ENCODE measurements at regions not wholly inside any gene's neighbourhood (a gene's known extent, or its start where the extent isn't known, plus 50 kb on each side); places are given as distances from the start of the nearest gene placed in this dataset.

GRCh38 chr3:193827040-193827669 lies 234.1 kb downstream of the OPA1 start:
- DNase-seq = no peak

- DNase-seq = no peak
Measured at GRCh38 chr3:193827871-193828270, 234.9 kb downstream of the OPA1 start.

DNA sequence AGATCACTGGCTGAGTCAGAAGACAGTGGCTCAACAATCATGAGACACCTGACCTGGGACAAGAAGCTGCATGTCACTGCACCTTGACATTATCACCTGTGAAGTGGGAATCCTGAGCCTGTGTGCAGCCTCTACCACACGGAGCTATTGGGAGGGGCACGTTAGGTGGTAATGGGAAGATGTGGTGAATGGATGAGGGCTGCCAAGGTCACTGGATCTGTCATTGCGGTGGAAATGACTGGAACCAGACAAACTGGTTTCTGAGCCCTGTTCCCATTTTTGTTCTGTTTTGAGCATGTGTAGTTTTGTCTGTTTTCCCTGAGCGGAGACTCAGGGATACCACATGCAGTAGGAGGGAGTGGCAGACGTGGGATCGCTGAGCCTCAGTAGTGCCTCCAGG lies 235.5 kb downstream of the OPA1 start:
- no peak for DNase-seq

DNA sequence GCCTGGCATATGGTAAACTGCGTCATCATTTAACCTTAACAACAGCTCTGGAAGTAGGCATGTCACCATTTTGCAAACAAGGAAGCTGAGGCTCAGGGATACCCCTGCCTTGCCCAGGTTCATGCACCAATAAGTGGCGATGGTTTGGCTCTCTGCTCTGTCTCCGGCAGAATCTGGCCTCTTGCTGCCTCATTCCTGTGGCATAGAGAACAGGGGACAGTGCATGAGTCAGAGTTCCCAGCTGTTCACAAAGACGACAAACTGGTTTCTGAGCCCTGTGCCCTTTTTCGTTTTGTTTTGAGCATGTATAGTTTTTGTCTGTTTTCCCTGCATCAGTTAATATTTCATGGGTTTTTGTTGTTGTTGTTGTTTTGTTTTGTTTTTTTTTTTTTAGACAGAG lies 236.8 kb downstream of the OPA1 start:
- no peak for DNase-seq

DNA sequence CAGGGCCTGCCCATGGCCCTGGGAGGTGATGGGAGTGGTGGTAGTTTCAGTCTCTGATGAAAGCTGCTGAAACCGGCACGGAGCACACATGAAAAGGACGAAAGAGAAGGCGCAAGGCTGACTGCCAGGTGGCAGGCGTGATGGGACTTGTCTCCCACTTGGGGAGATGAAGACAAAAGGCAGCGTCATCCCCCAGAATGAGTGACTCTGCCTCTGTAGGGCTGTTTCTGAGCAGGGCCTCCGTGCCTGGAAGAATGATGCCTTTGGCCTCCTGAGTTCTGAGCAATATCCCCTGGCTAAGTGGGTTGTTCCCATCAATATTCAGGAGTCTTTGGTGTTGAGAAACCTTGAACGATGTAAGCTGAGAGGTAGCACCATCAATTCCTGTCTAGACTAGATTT lies 237.8 kb downstream of the OPA1 start:
- peak in 13 of 56 donors; percentile 2 to 51 (median 21) for DNase-seq

DNA sequence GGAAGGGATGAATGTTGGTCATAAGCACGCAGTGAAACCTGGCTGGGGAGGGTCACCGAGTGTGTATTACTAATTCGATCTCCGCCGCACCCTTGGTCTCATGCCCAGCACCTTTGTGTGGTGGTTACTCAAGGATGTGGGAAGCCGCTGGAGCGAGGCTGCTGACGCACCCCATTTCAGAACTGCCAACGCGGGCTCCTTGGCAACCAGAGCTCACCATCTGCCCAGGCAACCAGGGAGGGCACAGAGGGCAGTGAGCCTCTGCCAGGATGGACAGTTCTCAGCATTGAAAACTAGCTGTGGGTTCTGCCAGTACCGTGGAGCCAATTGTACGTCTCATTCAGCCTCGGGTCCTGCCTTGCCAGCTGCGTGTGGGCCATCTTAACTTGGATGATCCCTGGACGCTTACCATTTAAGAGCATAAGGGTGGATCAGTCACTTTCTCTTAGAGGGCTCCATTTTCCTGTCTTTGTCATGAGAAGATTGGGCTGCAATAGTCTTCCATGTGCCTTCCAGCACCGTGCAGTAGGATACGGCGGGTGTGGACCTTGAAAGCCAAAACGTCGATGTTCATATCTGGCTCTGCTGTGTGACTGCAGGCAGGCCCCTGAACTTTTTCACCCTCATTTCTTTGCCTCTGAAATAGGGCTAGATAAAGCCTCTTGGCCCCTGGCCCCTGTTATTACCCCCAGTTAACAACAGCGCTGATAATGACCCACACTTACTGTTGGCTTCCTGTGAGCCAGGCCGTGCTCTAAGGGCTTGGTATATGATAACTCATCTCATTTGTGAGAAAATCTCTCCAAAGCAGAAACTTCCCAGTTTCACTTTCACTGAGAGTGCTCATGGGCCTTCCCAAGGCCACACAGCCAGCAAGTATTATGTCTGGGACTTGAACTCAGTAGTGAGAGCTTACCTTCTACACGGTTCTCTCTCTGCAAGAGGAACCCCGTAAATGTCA lies 238.8 kb downstream of the OPA1 start:
- peak in 41 of 56 donors; percentile 4 to 88 (median 52) for DNase-seq

DNA sequence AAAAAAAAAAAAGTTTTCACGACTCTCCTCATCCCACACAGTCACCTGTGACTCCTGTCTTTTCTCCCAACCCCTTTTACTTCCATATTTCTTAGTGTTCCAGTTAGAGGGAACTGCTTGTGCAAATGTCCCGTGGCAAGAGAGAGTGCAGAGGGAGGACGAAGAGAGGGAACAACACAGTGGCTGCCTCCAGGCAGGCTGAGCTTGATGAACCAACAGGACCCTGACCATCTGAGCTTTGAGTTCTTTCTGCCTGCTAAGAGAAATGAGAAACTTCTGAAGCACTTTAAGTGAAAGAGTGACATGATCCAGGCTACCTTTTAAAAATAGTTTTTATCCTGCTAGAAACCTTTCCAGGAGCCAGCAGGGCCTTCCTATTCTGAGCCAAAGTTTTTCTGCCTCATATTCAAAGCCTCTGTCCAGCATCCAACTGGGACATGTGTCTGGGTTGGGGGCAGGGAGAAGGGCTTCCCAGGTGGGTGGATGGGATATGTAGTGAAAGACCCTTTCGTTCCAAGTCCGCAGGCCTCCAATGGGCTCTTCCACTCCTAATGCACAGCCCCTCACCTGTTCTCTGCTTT lies 239.9 kb downstream of the OPA1 start:
- DNase-seq = no peak

DNA sequence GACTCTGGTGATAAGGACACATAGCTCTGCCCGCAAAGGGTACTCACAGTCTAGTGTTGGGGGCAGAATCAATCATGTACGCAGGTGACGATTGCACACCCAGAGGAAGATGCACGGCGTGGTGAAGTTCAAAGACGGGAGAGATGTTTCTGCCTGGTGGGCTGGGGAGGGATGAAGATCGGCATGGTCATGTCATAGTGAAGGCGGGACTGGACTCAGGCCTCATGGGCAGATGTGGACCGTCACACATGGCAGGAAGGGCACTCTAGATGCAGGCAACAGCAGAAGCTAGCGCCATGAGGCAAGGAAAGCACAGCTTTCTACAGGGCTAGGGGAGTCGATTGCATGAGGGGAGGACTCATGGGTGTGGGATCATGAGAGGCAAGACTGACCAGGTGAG lies 240.6 kb downstream of the OPA1 start:
- no peak for DNase-seq

GRCh38 chr3:193835414-193835813 lies 242.4 kb downstream of the OPA1 start:
- DNase-seq = no peak

GRCh38 chr3:193836511-193836910 lies 243.5 kb downstream of the OPA1 start:
- DNase-seq = no peak

GRCh38 chr3:193836918-193837317 lies 243.9 kb downstream of the OPA1 start:
- no peak for DNase-seq

DNA sequence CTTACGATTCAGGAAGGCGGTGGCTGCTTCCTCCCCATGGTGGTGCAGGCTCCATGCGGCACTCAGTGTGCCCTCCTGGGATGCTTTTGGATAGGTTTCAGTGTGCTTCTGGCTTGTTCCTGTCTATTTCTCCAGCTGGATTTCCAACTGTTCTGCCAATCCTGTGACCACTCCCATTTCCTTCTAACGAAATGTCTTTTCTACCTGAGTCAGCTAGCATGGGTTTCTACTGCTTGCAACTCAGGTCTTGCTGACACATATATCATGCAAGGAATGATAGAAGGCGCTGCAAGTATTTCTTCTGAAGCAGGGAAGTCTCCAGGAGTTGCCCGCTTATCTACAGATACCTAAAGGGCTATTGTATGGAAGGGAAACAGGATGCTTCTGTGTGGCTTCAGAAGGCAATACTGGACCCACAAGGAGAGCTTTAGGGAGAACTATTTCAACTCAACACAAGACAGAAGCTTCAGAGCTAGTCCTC lies 244.4 kb downstream of the OPA1 start:
- DNase-seq = no peak

GRCh38 chr3:193840111-193840641 lies 247.2 kb downstream of the OPA1 start:
- DNase-seq = no peak

DNA sequence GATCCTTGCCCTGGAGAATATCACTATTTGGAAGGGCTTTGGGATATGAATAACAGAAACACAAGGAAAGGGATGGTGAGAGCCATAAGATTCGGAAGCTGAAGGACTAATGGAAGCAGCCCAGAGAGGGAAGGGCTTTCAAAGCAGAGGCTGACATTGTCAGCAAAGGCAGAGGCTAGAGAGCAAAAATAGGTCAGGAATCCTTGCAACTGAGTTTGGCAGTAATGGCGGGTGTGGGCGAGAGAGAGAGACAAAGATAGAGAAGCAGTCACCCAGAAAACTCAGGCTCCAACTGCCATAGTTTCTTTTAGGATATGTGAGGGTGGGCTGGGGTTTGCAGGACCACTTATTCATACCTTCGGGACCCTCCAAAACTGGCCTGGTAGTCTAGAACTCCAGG lies 248.6 kb downstream of the OPA1 start:
- DNase-seq = no peak

DNA sequence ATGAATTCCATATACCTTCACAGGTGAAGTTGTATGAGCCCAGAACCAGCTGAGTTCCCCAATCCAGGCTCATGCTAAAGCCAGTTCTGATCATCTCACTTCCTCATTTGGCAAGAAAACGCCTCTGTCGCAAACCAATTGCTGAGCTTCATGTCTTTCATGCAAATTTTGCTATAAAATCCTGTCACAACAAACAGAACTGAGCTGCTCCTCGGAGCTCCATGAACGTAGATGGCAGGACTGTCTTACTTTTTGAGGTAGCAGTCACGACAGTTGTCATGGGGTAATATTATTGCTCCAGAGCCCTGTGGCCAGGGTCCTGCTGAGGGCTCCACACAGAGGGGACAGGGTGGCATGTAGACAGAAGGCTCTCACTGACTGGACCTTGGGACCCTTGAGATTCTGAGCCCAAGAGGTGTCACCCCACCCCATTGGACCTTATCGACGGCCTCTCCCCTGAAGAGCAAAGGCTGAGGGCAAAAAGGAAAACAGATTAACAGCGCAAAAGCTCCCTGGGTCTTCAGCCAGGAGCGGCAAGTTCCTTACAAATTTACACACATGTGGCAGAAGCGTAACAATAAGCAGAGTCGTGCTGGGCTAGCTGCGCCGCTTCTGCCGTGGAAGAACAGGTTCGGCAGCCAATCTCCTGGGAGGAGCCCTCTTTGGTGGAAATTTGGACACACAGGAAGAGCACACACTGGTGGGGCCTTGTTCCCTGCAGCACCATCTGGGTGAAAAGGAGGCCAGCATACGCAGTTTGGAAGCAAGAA lies 249.2 kb downstream of the OPA1 start:
- no peak for DNase-seq

- no peak for DNase-seq
Measured at GRCh38 chr3:193842832-193843473, 249.9 kb downstream of the OPA1 start.

GRCh38 chr3:193843474-193844301 lies 250.7 kb downstream of the OPA1 start:
- no peak for DNase-seq

- no peak for DNase-seq
Measured at GRCh38 chr3:193844472-193844871, 251.5 kb downstream of the OPA1 start.

DNA sequence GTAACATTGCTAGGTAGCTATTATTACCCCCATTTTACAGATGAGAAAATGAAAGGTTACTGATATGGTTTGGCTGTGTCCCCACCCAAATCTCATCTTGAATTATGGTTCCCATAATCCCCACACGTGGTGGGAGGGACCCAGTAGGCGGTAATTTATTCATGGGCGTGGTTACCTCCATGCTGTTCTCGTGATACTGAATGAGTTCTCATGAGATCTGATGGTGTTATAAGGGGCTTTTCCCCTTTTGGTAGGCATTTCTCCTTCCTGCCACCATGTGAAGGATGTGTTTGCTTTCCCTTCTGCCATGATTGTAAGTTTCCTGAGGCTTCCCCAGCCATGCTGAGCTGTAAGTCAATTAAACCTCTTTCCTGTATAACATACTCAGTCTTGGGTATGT lies 252.1 kb downstream of the OPA1 start:
- DNase-seq = no peak

GRCh38 chr3:193846569-193846968 lies 253.6 kb downstream of the OPA1 start:
- no peak for DNase-seq

All from amygdala (tissue), 56 donors.